ENCODE measurements at regions not wholly inside any gene's neighbourhood (a gene's known extent, or its start where the extent isn't known, plus 50 kb on each side); places are given as distances from the start of the nearest gene placed in this dataset.

DNA sequence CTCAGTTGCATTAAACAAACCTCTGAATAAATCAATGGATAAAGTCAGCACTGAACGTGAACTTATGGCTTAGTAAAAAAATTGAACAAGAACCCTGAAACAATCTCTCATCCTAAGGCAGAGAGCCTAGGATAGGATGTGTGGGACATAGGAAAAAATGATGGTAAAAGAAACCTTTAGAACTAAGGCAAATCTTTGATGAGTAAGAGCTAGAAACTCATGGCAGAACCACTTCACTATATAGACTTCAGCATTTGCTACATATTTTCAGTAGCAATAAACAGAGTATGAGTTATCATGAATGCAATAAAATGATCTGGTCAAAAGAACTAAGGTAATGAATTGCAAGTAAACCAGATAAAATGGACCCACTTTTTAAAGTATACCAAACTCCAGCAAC is 725.8 kb upstream of the DPPA4 start:
- H3K9me3 ChIP-seq (ENCODE audit: control insufficient read depth, low read length), result no peaks in the 10 kb centered on the region
- no peak overlapping the region for H3K9ac ChIP-seq (ENCODE audit: low read length)
- no peaks in the 10 kb centered on the region for H3K4me1 ChIP-seq (ENCODE audit: control insufficient read depth, insufficient read depth, low read length)
- no peak for DNase-seq (ENCODE audit: low read depth)
- H3K27me3 ChIP-seq (replicated peaks; ENCODE audit: control insufficient read depth, insufficient read depth, low read length), result no peaks in the 10 kb centered on the region
- no peak overlapping the region for H3K4me3 ChIP-seq (ENCODE audit: low read length)
- H3K36me3 ChIP-seq (ENCODE audit: control insufficient read depth, insufficient read depth, low read length, severe bottlenecking), result no peaks in the 10 kb centered on the region

DNA sequence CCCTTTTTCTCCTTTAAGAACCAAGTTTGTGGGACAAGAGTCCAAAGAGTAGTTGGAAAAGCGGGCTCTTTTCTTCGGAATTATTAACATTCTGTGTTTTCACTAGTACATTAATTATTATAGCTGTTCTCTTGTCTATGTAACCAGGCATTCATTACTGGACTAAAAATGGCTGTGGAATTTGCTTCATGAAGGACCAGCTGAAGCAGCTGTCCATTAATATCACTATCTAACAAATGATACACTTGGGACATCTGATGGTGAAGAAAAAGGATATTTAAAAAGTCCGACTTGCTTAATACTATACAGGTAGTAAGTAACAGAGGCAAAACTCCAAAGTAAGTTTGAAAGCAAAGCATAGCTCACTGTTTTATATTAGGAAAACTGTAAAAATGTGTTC is 728.9 kb upstream of the DPPA4 start:
- H3K9me3 ChIP-seq (ENCODE audit: control insufficient read depth, low read length), result no peaks in the 10 kb centered on the region
- H3K27me3 ChIP-seq (replicated peaks; ENCODE audit: control insufficient read depth, insufficient read depth, low read length), result no peaks in the 10 kb centered on the region
- H3K9ac ChIP-seq (ENCODE audit: low read length), result no peak overlapping the region
- H3K36me3 ChIP-seq (ENCODE audit: control insufficient read depth, insufficient read depth, low read length, severe bottlenecking), result no peaks in the 10 kb centered on the region
- no peaks in the 10 kb centered on the region for H3K4me1 ChIP-seq (ENCODE audit: control insufficient read depth, insufficient read depth, low read length)
- no peak overlapping the region for H3K4me3 ChIP-seq (ENCODE audit: low read length)
- no peak for DNase-seq (ENCODE audit: low read depth)

- H3K36me3 ChIP-seq (ENCODE audit: control insufficient read depth, insufficient read depth, low read length, severe bottlenecking), result no peaks in the 10 kb centered on the region
- no peaks in the 10 kb centered on the region for H3K9me3 ChIP-seq (ENCODE audit: control insufficient read depth, low read length)
- no peaks in the 10 kb centered on the region for H3K27me3 ChIP-seq (replicated peaks; ENCODE audit: control insufficient read depth, insufficient read depth, low read length)
- no peak overlapping the region for H3K4me3 ChIP-seq (ENCODE audit: low read length)
- no peak overlapping the region for H3K9ac ChIP-seq (ENCODE audit: low read length)
- no peak for DNase-seq (ENCODE audit: low read depth)
- no peaks in the 10 kb centered on the region for H3K4me1 ChIP-seq (ENCODE audit: control insufficient read depth, insufficient read depth, low read length)
These were observed 730.2 kb upstream of the DPPA4 start for GRCh38 chr3:110067527-110067926.

GRCh38 chr3:110069761-110070160 is 732.4 kb upstream of the DPPA4 start:
- no peak for DNase-seq (ENCODE audit: low read depth)

GRCh38 chr3:110070161-110070916 is 733.0 kb upstream of the DPPA4 start:
- H3K9me3 ChIP-seq (ENCODE audit: control insufficient read depth, low read length), result no peaks in the 10 kb centered on the region
- no peaks in the 10 kb centered on the region for H3K36me3 ChIP-seq (ENCODE audit: control insufficient read depth, insufficient read depth, low read length, severe bottlenecking)
- H3K4me3 ChIP-seq (ENCODE audit: low read length), result no peak overlapping the region
- H3K27me3 ChIP-seq (replicated peaks; ENCODE audit: control insufficient read depth, insufficient read depth, low read length), result no peaks in the 10 kb centered on the region
- H3K9ac ChIP-seq (ENCODE audit: low read length), result no peak overlapping the region
- no peaks in the 10 kb centered on the region for H3K4me1 ChIP-seq (ENCODE audit: control insufficient read depth, insufficient read depth, low read length)
- DNase-seq (ENCODE audit: low read depth), result peak; percentile 30

More at GRCh38 chr3:110069761-110070160, 732.4 kb upstream of the DPPA4 start:
- no peaks in the 10 kb centered on the region for H3K27me3 ChIP-seq (replicated peaks; ENCODE audit: control insufficient read depth, insufficient read depth, low read length)
- no peaks in the 10 kb centered on the region for H3K36me3 ChIP-seq (ENCODE audit: control insufficient read depth, insufficient read depth, low read length, severe bottlenecking)
- no peaks in the 10 kb centered on the region for H3K9me3 ChIP-seq (ENCODE audit: control insufficient read depth, low read length)
- no peak overlapping the region for H3K9ac ChIP-seq (ENCODE audit: low read length)
- no peak overlapping the region for H3K4me3 ChIP-seq (ENCODE audit: low read length)
- no peaks in the 10 kb centered on the region for H3K4me1 ChIP-seq (ENCODE audit: control insufficient read depth, insufficient read depth, low read length)

DNA sequence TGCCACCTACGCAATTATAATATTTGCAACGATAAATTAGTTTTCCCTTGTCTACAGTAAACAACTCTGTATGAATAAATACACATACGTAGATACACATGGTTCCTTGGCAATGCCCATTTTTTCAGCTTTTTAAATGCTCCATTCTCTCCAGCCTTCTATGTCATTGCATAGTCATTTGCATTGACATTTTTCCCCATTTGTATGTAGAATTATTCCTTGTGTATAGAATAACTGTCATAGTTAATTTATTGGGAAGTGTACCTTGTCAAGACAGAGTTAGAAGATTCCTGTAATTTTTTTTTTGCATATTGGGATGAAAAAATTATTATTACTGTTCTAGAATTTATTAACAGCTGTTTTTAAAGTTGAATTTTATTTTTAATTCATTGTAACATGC is 736.7 kb upstream of the DPPA4 start:
- Histone ChIP-seq H3K9ac (ENCODE audit: low read length) (no peak overlapping the region), H3K4me3 (ENCODE audit: low read length) (no peak overlapping the region), H3K27me3 (replicated peaks; ENCODE audit: control insufficient read depth, insufficient read depth, low read length) (no peaks in the 10 kb centered on the region), H3K4me1 (ENCODE audit: control insufficient read depth, insufficient read depth, low read length) (no peaks in the 10 kb centered on the region), H3K9me3 (ENCODE audit: control insufficient read depth, low read length) (no peaks in the 10 kb centered on the region), H3K36me3 (ENCODE audit: control insufficient read depth, insufficient read depth, low read length, severe bottlenecking) (no peaks in the 10 kb centered on the region)
- DNase-seq (ENCODE audit: low read depth), result no peak

- no peaks in the 10 kb centered on the region for H3K36me3 ChIP-seq (ENCODE audit: control insufficient read depth, insufficient read depth, low read length, severe bottlenecking)
- H3K27me3 ChIP-seq (replicated peaks; ENCODE audit: control insufficient read depth, insufficient read depth, low read length), result no peaks in the 10 kb centered on the region
- no peaks in the 10 kb centered on the region for H3K4me1 ChIP-seq (ENCODE audit: control insufficient read depth, insufficient read depth, low read length)
- DNase-seq (ENCODE audit: low read depth), result no peak
- no peaks in the 10 kb centered on the region for H3K9me3 ChIP-seq (ENCODE audit: control insufficient read depth, low read length)
- H3K9ac ChIP-seq (ENCODE audit: low read length), result no peak overlapping the region
- H3K4me3 ChIP-seq (ENCODE audit: low read length), result no peak overlapping the region
These were observed 739.7 kb upstream of the DPPA4 start for GRCh38 chr3:110077093-110077492.

GRCh38 chr3:110093411-110093810 is 756.1 kb upstream of the DPPA4 start:
- H3K27me3 ChIP-seq (replicated peaks; ENCODE audit: control insufficient read depth, insufficient read depth, low read length), result no peaks in the 10 kb centered on the region
- H3K9ac ChIP-seq (ENCODE audit: low read length), result no peak overlapping the region
- no peaks in the 10 kb centered on the region for H3K4me1 ChIP-seq (ENCODE audit: control insufficient read depth, insufficient read depth, low read length)
- H3K9me3 ChIP-seq (ENCODE audit: control insufficient read depth, low read length), result no peaks in the 10 kb centered on the region
- H3K36me3 ChIP-seq (ENCODE audit: control insufficient read depth, insufficient read depth, low read length, severe bottlenecking), result no peaks in the 10 kb centered on the region
- DNase-seq (ENCODE audit: low read depth), result no peak
- H3K4me3 ChIP-seq (ENCODE audit: low read length), result no peak overlapping the region

DNA sequence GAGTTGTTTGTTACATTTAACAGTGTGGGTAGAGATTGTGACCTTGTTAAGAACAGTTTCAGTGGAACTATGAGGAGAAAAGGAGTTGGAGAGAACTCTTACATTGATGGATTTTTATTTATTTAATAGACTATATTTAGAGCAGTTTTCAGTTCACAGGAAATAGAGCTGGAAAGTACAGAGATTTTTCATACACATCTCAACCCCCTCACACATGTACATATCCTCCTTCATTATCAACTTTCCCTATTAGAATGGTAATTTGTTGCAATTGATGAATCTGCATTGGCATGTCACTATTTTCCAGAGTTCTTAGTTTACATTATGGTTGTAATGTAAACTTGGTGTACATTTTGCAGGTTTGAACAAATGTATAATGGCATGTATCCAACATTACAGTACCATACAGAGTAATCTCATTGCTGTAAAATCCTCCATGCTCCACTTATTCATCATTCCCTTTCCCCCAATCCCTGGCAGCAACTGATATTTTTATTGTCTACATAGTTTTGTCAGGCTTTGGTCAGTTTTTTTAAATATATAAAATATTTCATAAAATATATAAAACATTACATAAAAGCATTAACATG is 756.6 kb upstream of the DPPA4 start:
- Histone ChIP-seq H3K36me3 (ENCODE audit: control insufficient read depth, insufficient read depth, low read length, severe bottlenecking) (no peaks in the 10 kb centered on the region), H3K4me3 (ENCODE audit: low read length) (no peak overlapping the region), H3K9me3 (ENCODE audit: control insufficient read depth, low read length) (no peaks in the 10 kb centered on the region), H3K27me3 (replicated peaks; ENCODE audit: control insufficient read depth, insufficient read depth, low read length) (no peaks in the 10 kb centered on the region), H3K9ac (ENCODE audit: low read length) (no peak overlapping the region), H3K4me1 (ENCODE audit: control insufficient read depth, insufficient read depth, low read length) (no peaks in the 10 kb centered on the region)
- no peak for DNase-seq (ENCODE audit: low read depth)

- no peak for DNase-seq (ENCODE audit: low read depth)
- H3K9me3 ChIP-seq (ENCODE audit: control insufficient read depth, low read length), result no peaks in the 10 kb centered on the region
- no peak overlapping the region for H3K9ac ChIP-seq (ENCODE audit: low read length)
- H3K4me1 ChIP-seq (ENCODE audit: control insufficient read depth, insufficient read depth, low read length), result peaks cover 4% of the 10 kb centered on the region
- H3K36me3 ChIP-seq (ENCODE audit: control insufficient read depth, insufficient read depth, low read length, severe bottlenecking), result no peaks in the 10 kb centered on the region
- H3K4me3 ChIP-seq (ENCODE audit: low read length), result no peak overlapping the region
- no peaks in the 10 kb centered on the region for H3K27me3 ChIP-seq (replicated peaks; ENCODE audit: control insufficient read depth, insufficient read depth, low read length)
These were observed 762.4 kb upstream of the DPPA4 start for GRCh38 chr3:110099711-110100110.

- peak; percentile 30 for DNase-seq (ENCODE audit: low read depth)
- Histone ChIP-seq H3K9ac (ENCODE audit: low read length) (no peak overlapping the region), H3K4me1 (ENCODE audit: control insufficient read depth, insufficient read depth, low read length) (peaks cover 4% of the 10 kb centered on the region), H3K4me3 (ENCODE audit: low read length) (no peak overlapping the region), H3K9me3 (ENCODE audit: control insufficient read depth, low read length) (no peaks in the 10 kb centered on the region), H3K27me3 (replicated peaks; ENCODE audit: control insufficient read depth, insufficient read depth, low read length) (no peaks in the 10 kb centered on the region), H3K36me3 (ENCODE audit: control insufficient read depth, insufficient read depth, low read length, severe bottlenecking) (no peaks in the 10 kb centered on the region)
These were observed 764.0 kb upstream of the DPPA4 start for GRCh38 chr3:110101361-110101760.

GRCh38 chr3:110106805-110107204 is 769.5 kb upstream of the DPPA4 start:
- Histone ChIP-seq H3K9ac (ENCODE audit: low read length) (no peak overlapping the region), H3K4me1 (ENCODE audit: control insufficient read depth, insufficient read depth, low read length) (no peaks in the 10 kb centered on the region)

More at GRCh38 chr3:110106805-110107204, 769.5 kb upstream of the DPPA4 start:
- H3K36me3 ChIP-seq (ENCODE audit: control insufficient read depth, insufficient read depth, low read length, severe bottlenecking), result no peaks in the 10 kb centered on the region
- peak; percentile 20 for DNase-seq (ENCODE audit: low read depth)
- H3K9me3 ChIP-seq (ENCODE audit: control insufficient read depth, low read length), result no peaks in the 10 kb centered on the region
- H3K4me3 ChIP-seq (ENCODE audit: low read length), result no peak overlapping the region
- no peaks in the 10 kb centered on the region for H3K27me3 ChIP-seq (replicated peaks; ENCODE audit: control insufficient read depth, insufficient read depth, low read length)
